Vagina (tissue), 2 donors: ENCODE measurements at regions not wholly inside any gene's neighbourhood (a gene's known extent, or its start where the extent isn't known, plus 50 kb on each side); places are given as distances from the start of the nearest gene placed in this dataset.

Source experiments
- DNase-seq, 2 donors: peaks; one replicate each; pipeline ENCODE4 v3.0.0-alpha.2; 2017; ENCODE audit errors: extremely low spot score in 2 of 2
- H3K27ac ChIP-seq: fragments of 200-600 bp; sonication (generic); one replicate; pipeline ENCODE4 v1.5.1; 2019
- H3K27me3 ChIP-seq: fragments of 200-600 bp; sonication (generic); one replicate; pipeline ENCODE4 v1.5.1; 2019
- H3K36me3 ChIP-seq, 2 donors: fragments of 200-600 bp; sonication (generic); one replicate each; pipeline ENCODE4 v1.5.1; 2017 to 2019
- H3K4me1 ChIP-seq: fragments of 200-600 bp; sonication (generic); one replicate; pipeline ENCODE4 v1.5.1; 2019
- H3K4me3 ChIP-seq, 2 donors: fragments of 200-600 bp; sonication (generic); 1 replicate in 1 of 2; 2 replicates in 1 of 2; pipeline ENCODE4 v1.5.1; 2016 to 2019
- H3K9me3 ChIP-seq: fragments of 200-600 bp; sonication (generic); one replicate; pipeline ENCODE4 v1.5.1; 2019
- CTCF ChIP-seq, 3 experiments: fragments of 450-650 bp in 2 of 3; fragments of 200-600 bp in 1 of 3; sonication (generic) in 1 of 3; IDR thresholded peaks; one replicate each; pipeline ENCODE4 v1.5.1; 2017 to 2019; ENCODE audit warnings: antibody characterized with exemption in 3 of 3, mild to moderate bottlenecking in 2 of 3, moderate library complexity in 2 of 3
- POLR2A ChIP-seq, 2 donors: fragments of 450-650 bp; IDR thresholded peaks; one replicate each; pipeline ENCODE4 v1.6.1; 2017; ENCODE audit warnings: antibody characterized with exemption in 2 of 2, mild to moderate bottlenecking in 2 of 2, moderate library complexity in 2 of 2
- POLR2AphosphoS5 ChIP-seq, 2 donors: sonication (generic); formaldehyde crosslinking; IDR thresholded peaks; one replicate each; pipeline ENCODE4 v1.9.0; 2017; ENCODE audit warnings: antibody characterized with exemption in 2 of 2, mild to moderate bottlenecking in 2 of 2, low read depth in 1 of 2; ENCODE audit not compliant: insufficient read depth in 1 of 2
- intact Hi-C: fragments of 100-400 bp; cut with DNase I; formaldehyde crosslinking; loops from one replicate; pipeline ENCODE4 v1.15.1; 2023

DNA sequence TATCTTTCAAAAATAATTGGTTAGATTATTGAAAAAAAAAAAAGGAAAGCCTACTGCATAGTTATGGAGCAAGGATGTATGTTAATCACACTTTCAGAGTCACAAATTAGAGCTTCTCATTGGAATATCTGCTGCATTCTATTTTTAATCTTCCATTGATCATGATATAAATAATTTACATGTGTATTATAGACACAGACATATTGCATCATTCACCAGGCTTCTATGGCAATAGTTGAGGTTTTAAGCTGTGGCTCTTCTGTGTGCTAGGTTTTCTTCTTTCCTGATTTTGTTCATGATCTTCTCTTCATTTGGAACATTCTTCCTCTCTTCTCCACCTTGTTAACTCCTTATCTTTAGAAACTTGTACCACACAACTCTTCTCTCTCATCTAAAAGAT is 123.2 kb upstream of the HMCN1 start:
- Histone ChIP-seq H3K27me3 (no peaks in the 10 kb centered on the region), H3K4me1 (no peaks in the 10 kb centered on the region), H3K27ac (no peak overlapping the region), H3K36me3 (no peaks in the 10 kb centered on the region), H3K4me3 (no peak overlapping the region), H3K9me3 (no peaks in the 10 kb centered on the region)
- intact Hi-C loops, result no loop called here
- no peak for DNase-seq
- no peak for TF ChIP-seq POLR2AphosphoS5 (IDR thresholded peaks at IDR 0.05; ENCODE audit: insufficient read depth in 1 of 2, low read depth in 1 of 2)
- TF ChIP-seq POLR2A (IDR thresholded peaks at IDR 0.05), result no peak

GRCh38 chr1:185608177-185608576 is 126.0 kb upstream of the HMCN1 start:
- H3K9me3 ChIP-seq, result no peaks in the 10 kb centered on the region
- no peaks in the 10 kb centered on the region for H3K36me3 ChIP-seq
- DNase-seq, result no peak
- intact Hi-C loops, result no loop called here
- H3K27ac ChIP-seq, result no peak overlapping the region
- no peaks in the 10 kb centered on the region for H3K27me3 ChIP-seq
- no peaks in the 10 kb centered on the region for H3K4me1 ChIP-seq
- no peak overlapping the region for H3K4me3 ChIP-seq
- TF ChIP-seq POLR2AphosphoS5 (IDR thresholded peaks at IDR 0.05; ENCODE audit: insufficient read depth in 1 of 2, low read depth in 1 of 2) (no peak), CTCF (IDR thresholded peaks at IDR 0.05) (no peak), POLR2A (IDR thresholded peaks at IDR 0.05) (no peak)

DNA sequence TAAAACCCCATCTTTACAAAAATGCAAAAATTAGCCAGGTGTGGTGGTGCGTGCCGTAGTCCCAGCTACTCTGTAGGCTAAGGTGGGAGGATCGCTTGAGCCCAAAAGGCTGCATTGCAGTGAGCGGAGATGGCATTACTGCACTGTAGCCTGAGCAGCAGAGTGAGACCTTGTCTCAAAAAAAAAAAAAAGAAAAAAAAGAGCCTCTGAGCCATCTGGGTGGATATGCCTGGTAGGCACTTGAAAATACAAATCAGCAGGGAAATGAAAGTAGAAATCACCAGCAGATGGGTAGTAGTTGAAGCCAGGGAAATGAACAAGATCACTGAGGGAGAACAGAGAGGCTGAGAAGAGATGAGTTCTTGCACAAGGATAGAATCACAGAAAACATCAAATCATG is 131.0 kb upstream of the HMCN1 start:
- Histone ChIP-seq H3K4me1 (no peaks in the 10 kb centered on the region), H3K4me3 (no peak overlapping the region), H3K9me3 (no peaks in the 10 kb centered on the region), H3K27ac (no peak overlapping the region), H3K27me3 (no peaks in the 10 kb centered on the region), H3K36me3 (no peaks in the 10 kb centered on the region)
- TF ChIP-seq POLR2A (IDR thresholded peaks at IDR 0.05) (no peak), CTCF (IDR thresholded peaks at IDR 0.05) (no peak), POLR2AphosphoS5 (IDR thresholded peaks at IDR 0.05; ENCODE audit: insufficient read depth in 1 of 2, low read depth in 1 of 2) (no peak)
- intact Hi-C loops, result no loop called here
- no peak for DNase-seq

DNA sequence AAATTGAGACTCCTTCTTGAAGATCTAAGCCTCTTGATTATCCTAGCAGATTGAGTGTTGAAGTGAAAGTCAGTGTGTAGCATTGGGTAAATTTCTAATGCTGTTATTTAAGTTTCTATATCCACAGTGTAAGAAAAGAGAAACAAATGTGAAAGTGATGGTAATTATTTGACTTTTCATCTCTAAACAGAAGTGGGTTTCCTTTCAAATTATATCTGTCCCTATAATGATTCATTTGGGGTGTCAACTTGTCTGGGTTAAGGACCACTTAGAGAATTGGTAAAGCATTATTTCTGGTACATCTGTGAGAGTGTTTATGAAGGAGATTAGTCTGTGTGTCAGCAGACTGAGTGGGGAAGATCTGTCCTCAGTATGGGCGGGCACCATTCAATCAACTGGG is 133.0 kb upstream of the HMCN1 start:
- TF ChIP-seq POLR2AphosphoS5 (IDR thresholded peaks at IDR 0.05; ENCODE audit: insufficient read depth in 1 of 2, low read depth in 1 of 2), result no peak
- no peak for TF ChIP-seq CTCF (IDR thresholded peaks at IDR 0.05)
- no peak for TF ChIP-seq POLR2A (IDR thresholded peaks at IDR 0.05)
- Histone ChIP-seq H3K36me3 (no peaks in the 10 kb centered on the region), H3K27me3 (no peaks in the 10 kb centered on the region), H3K4me1 (no peaks in the 10 kb centered on the region), H3K27ac (no peak overlapping the region), H3K4me3 (no peak overlapping the region), H3K9me3 (no peaks in the 10 kb centered on the region)
- DNase-seq, result no peak
- intact Hi-C loops, result no loop called here

DNA sequence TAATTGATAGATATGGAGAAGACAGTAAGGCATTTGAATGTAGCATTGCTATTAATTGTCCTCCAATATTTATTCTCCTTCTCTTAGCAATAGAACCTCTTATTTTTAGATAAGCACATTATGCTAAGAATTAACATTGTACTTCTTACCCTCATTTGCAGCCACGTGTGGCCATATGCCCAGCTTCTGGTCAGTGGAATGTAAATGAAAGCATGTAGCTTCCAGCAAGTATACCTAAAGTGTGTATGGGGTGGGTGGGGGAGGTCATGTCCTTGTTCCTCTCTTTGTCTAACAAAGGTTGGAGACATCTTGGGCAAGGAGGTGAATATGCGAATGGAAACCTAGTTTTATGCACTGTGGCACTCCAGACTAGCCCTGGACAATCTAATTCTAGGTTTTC is 133.6 kb upstream of the HMCN1 start:
- no peak for DNase-seq
- TF ChIP-seq POLR2A (IDR thresholded peaks at IDR 0.05) (no peak), CTCF (IDR thresholded peaks at IDR 0.05) (no peak), POLR2AphosphoS5 (IDR thresholded peaks at IDR 0.05; ENCODE audit: insufficient read depth in 1 of 2, low read depth in 1 of 2) (no peak)
- Histone ChIP-seq H3K36me3 (no peaks in the 10 kb centered on the region), H3K27ac (no peak overlapping the region), H3K27me3 (no peaks in the 10 kb centered on the region), H3K4me1 (no peaks in the 10 kb centered on the region), H3K9me3 (no peaks in the 10 kb centered on the region), H3K4me3 (no peak overlapping the region)
- intact Hi-C loops, result no loop called here

DNA sequence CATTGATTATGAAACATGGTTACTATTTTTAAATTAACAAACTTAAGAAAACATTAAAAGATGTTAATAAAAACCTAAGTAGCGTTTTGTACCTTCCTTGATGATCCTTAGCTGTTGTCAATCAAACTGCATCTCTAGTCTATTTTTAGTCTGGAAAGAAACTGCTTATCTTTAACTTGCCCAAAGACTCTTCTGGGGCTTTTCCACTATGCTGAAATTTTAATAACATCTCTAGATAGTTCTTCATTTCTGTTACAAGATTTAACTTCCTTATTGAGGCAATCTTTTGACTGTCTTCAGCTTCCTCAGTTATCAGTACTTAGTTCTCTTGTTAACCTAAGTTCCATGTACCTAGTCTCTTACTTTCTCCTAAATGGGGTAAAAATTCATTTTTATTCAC is 135.9 kb upstream of the HMCN1 start:
- intact Hi-C loops, result no loop called here
- Histone ChIP-seq H3K36me3 (no peaks in the 10 kb centered on the region), H3K4me1 (peaks cover 15% of the 10 kb centered on the region), H3K9me3 (no peaks in the 10 kb centered on the region), H3K27me3 (no peaks in the 10 kb centered on the region), H3K27ac (no peak overlapping the region), H3K4me3 (no peak overlapping the region)
- TF ChIP-seq POLR2A (IDR thresholded peaks at IDR 0.05), result no peak
- no peak for TF ChIP-seq CTCF (IDR thresholded peaks at IDR 0.05)
- no peak for TF ChIP-seq POLR2AphosphoS5 (IDR thresholded peaks at IDR 0.05; ENCODE audit: insufficient read depth in 1 of 2, low read depth in 1 of 2)
- no peak for DNase-seq
